IMR-90 (cell line): ENCODE measurements at regions not wholly inside any gene's neighbourhood (a gene's known extent, or its start where the extent isn't known, plus 50 kb on each side); places are given as distances from the start of the nearest gene placed in this dataset.

Experiments
- ATAC-seq: fragments of 200-7000 bp; cut with Tn5 transposase; 2 replicates; pipeline ENCODE4 v1.9.1; 2020; ENCODE audit warnings: low read depth, mild to moderate bottlenecking, moderate library complexity
- BruUV-seq: library from RNA; stranded (reverse); fragments of 400-500 nt; replicated peaks from 2 replicates; lab custom pipeline; 2021; lab: Mats Ljungman, UMichigan
- CTCF ChIA-PET: fragments of 300-600 bp; formaldehyde crosslinking; extraction: SDS; loops from one replicate; lab custom pipeline; 2021; ENCODE audit warnings: antibody characterized with exemption; lab: Yijun Ruan, JAX
- POLR2A ChIA-PET: fragments of 300-600 bp; sonication (Branson Sonifier 250); formaldehyde crosslinking; loops from one replicate; lab custom pipeline; 2022; ENCODE audit warnings: antibody characterized with exemption; ENCODE audit not compliant: unreplicated experiment; lab: Charles Lee
- DNase-seq: peaks from one replicate; pipeline ENCODE4 v3.0.0; 2013
- H2AFZ ChIP-seq: replicated peaks from 2 replicates; pipeline ENCODE3; 2013; ENCODE audit warnings: low read length, mild to moderate bottlenecking; ENCODE audit not compliant: poor library complexity
- H2AK5ac ChIP-seq: 2 replicates; pipeline ENCODE4 v1.6.1; 2013; ENCODE audit warnings: low read depth, low read length, inconsistent platforms
- H2AK9ac ChIP-seq: replicated peaks from 2 replicates; pipeline ENCODE3; 2013; ENCODE audit warnings: mild to moderate bottlenecking, low read depth, low read length, moderate library complexity; ENCODE audit not compliant: poor library complexity
- H2BK120ac ChIP-seq: 2 replicates; pipeline ENCODE4 v1.6.1; 2013; ENCODE audit warnings: low read depth, low read length, inconsistent platforms
- H2BK15ac ChIP-seq: 3 replicates; pipeline ENCODE4 v1.6.1; 2013; ENCODE audit warnings: low read depth, low read length, inconsistent platforms
- H2BK20ac ChIP-seq: 2 replicates; pipeline ENCODE4 v1.6.1; 2013; ENCODE audit warnings: low read depth, mild to moderate bottlenecking, inconsistent platforms, low read length, moderate library complexity
- H2BK5ac ChIP-seq: 2 replicates; pipeline ENCODE4 v1.6.1; 2013; ENCODE audit warnings: mild to moderate bottlenecking, low read depth, low read length, inconsistent platforms; ENCODE audit not compliant: poor library complexity, severe bottlenecking
- H3K14ac ChIP-seq: replicated peaks from 2 replicates; pipeline ENCODE4 v1.6.1; 2013; ENCODE audit warnings: low read depth, low read length, inconsistent platforms
- H3K18ac ChIP-seq: 2 replicates; pipeline ENCODE4 v1.6.1; 2013; ENCODE audit warnings: low read depth, low read length, control low read depth
- H3K23ac ChIP-seq: 2 replicates; pipeline ENCODE4 v1.6.1; 2013; ENCODE audit warnings: low read depth, low read length, inconsistent platforms
- H3K27ac ChIP-seq: 2 replicates; pipeline ENCODE4 v1.5.1; 2013; ENCODE audit warnings: mild to moderate bottlenecking, control low read depth, low read length; ENCODE audit not compliant: insufficient read depth
- H3K27me3 ChIP-seq: 2 replicates; pipeline ENCODE4 v1.6.1; 2013; ENCODE audit warnings: low read length; ENCODE audit not compliant: control insufficient read depth, insufficient read depth
- H3K36me3 ChIP-seq: 2 replicates; pipeline ENCODE4 v1.6.1; 2013; ENCODE audit warnings: low read length, mixed read lengths; ENCODE audit not compliant: control insufficient read depth, insufficient read depth
- H3K4ac ChIP-seq: 2 replicates; pipeline ENCODE4 v1.6.1; 2013; ENCODE audit warnings: low read depth, low read length, inconsistent platforms
- H3K4me1 ChIP-seq: 2 replicates; pipeline ENCODE4 v1.6.1; 2013; ENCODE audit warnings: low read length, mixed read lengths; ENCODE audit not compliant: control insufficient read depth, insufficient read depth
- H3K4me2 ChIP-seq: 2 replicates; pipeline ENCODE4 v1.6.1; 2013; ENCODE audit warnings: low read depth, mild to moderate bottlenecking, control low read depth, low read length, moderate library complexity
- H3K4me3 ChIP-seq: 2 replicates; pipeline ENCODE4 v1.5.1; 2013; ENCODE audit warnings: low read depth, mild to moderate bottlenecking, control low read depth, low read length, moderate library complexity; ENCODE audit not compliant: insufficient read depth
- H3K56ac ChIP-seq: 2 replicates; pipeline ENCODE4 v1.6.1; 2013; ENCODE audit warnings: low read length, inconsistent platforms; ENCODE audit not compliant: insufficient read depth; ENCODE audit errors: extremely low read depth
- H3K79me1 ChIP-seq, 2 experiments: 2 replicates each; pipeline ENCODE4 v1.6.1; 2013; ENCODE audit warnings: low read length in 2 of 2, inconsistent platforms in 1 of 2, low read depth in 1 of 2
- H3K9ac ChIP-seq: 2 replicates; pipeline ENCODE4 v1.6.1; 2013; ENCODE audit warnings: low read depth, low read length, control low read depth
- H3K9me1 ChIP-seq: 2 replicates; pipeline ENCODE4 v1.6.1; 2013; ENCODE audit warnings: low read length, inconsistent platforms; ENCODE audit not compliant: insufficient read depth
- H3K9me3 ChIP-seq: 2 replicates; pipeline ENCODE4 v1.6.1; 2013; ENCODE audit warnings: low read length; ENCODE audit not compliant: control insufficient read depth, insufficient read depth
- H4K20me1 ChIP-seq: 2 replicates; pipeline ENCODE4 v1.6.1; 2013; ENCODE audit warnings: low read length, inconsistent platforms; ENCODE audit not compliant: insufficient read depth
- H4K5ac ChIP-seq: 2 replicates; pipeline ENCODE4 v1.6.1; 2013; ENCODE audit warnings: mild to moderate bottlenecking, low read depth, low read length, control low read depth
- H4K8ac ChIP-seq, 2 experiments: 2 replicates each; pipeline ENCODE4 v1.6.1; 2013; ENCODE audit warnings: low read depth in 2 of 2, low read length in 2 of 2, control low read depth in 1 of 2, inconsistent platforms in 1 of 2
- H4K91ac ChIP-seq: 2 replicates; pipeline ENCODE4 v1.6.1; 2013; ENCODE audit warnings: low read depth, low read length, inconsistent platforms; ENCODE audit not compliant: insufficient read depth
- CEBPB ChIP-seq: IDR thresholded peaks from 2 replicates; pipeline ENCODE4 v1.6.1; 2012; ENCODE audit warnings: low read depth, low read length, improper control_type of control experiment
- CHD1 ChIP-seq: IDR thresholded peaks from 2 replicates; pipeline ENCODE4 v1.6.1; 2012; ENCODE audit warnings: low read depth, low read length, improper control_type of control experiment
- ELK1 ChIP-seq: fragments of 150-350 bp; IDR thresholded peaks from 2 replicates; pipeline ENCODE4 v1.6.1; 2016; ENCODE audit warnings: low read depth, mild to moderate bottlenecking, low read length, moderate library complexity, borderline replicate concordance
- FOS ChIP-seq: fragments of 150-350 bp; IDR thresholded peaks from 2 replicates; pipeline ENCODE4 v1.6.1; 2016; ENCODE audit warnings: low read depth, low read length
- MXI1 ChIP-seq: IDR thresholded peaks from 2 replicates; pipeline ENCODE4 v1.6.1; 2012; ENCODE audit warnings: low read depth, mild to moderate bottlenecking, low read length, moderate library complexity, borderline replicate concordance
- RCOR1 ChIP-seq: IDR thresholded peaks from 2 replicates; pipeline ENCODE4 v1.6.1; 2012; ENCODE audit warnings: mild to moderate bottlenecking, low read length, improper control_type of control experiment; ENCODE audit not compliant: insufficient replicate concordance
- SMC3 ChIP-seq: fragments of 150-350 bp; IDR thresholded peaks from 2 replicates; pipeline ENCODE4 v1.6.1; 2016; ENCODE audit warnings: low read depth, mild to moderate bottlenecking, antibody characterized with exemption, low read length, moderate library complexity
- dilution Hi-C: fragments of 300-500 bp; cut with HindIII; formaldehyde crosslinking; loops from one replicate; pipeline ENCODE4 v1.14.3; 2018; ENCODE audit warnings: low sequenced_read_pairs; ENCODE audit not compliant: unreplicated experiment
- in situ Hi-C: fragments of 300-500 bp; cut with MboI; formaldehyde crosslinking; loops from 3 replicates; pipeline ENCODE4 v1.14.3; 2019; ENCODE audit warnings: low sequenced_read_pairs, inconsistent platforms, mixed read lengths
- intact Hi-C: fragments of 100-400 bp; cut with micrococcal nuclease; formaldehyde crosslinking; loops from 2 replicates; pipeline ENCODE4 v1.10.0; 2022

GRCh38 chr7:85452674-85453073, 265.8 kb upstream of the SEMA3D start:
- Histone ChIP-seq H4K91ac (no peak overlapping the region), H3K4me3 (no peak overlapping the region), H2BK120ac (no peak overlapping the region), H2AFZ (no peak overlapping the region), H2BK20ac (no peak overlapping the region), H2AK9ac (no peak overlapping the region), H3K27ac (no peak overlapping the region), H3K9me3 (no peaks in the 10 kb centered on the region), H3K4me1 (peaks cover 2% of the 10 kb centered on the region; the same call in 1 of the 2 replicates), H3K56ac (no peak overlapping the region), H3K4me2 (no peak overlapping the region), H4K5ac (no peak overlapping the region), H3K4ac (no peak overlapping the region), H4K8ac (no peak overlapping the region), H3K9ac (no peak overlapping the region), H2BK15ac (no peak overlapping the region), H3K79me1 (no peaks in the 10 kb centered on the region), H3K23ac (no peak overlapping the region), H3K36me3 (no peaks in the 10 kb centered on the region), H2BK5ac (no peak overlapping the region), H3K27me3 (no peaks in the 10 kb centered on the region; the same call in 1 of the 2 replicates), H3K18ac (no peak overlapping the region), H4K20me1 (no peaks in the 10 kb centered on the region), H3K14ac (no peak overlapping the region), H3K9me1 (no peaks in the 10 kb centered on the region), H2AK5ac (no peak overlapping the region)
- intact Hi-C loops: no loop called here
- in situ Hi-C loops: no loop called here
- dilution Hi-C loops: no loop called here
- ATAC-seq (no peak), DNase-seq (no peak)
- POLR2A ChIA-PET: no interaction called here
- CTCF ChIA-PET: interaction anchor here (1.7 kb wide), 1 partner anchor 12 kb away, joined by 4 read pairs; no protein-coding TSS in a partner anchor
- no peak for TF ChIP-seq CHD1
- TF ChIP-seq RCOR1: no peak
- TF ChIP-seq FOS: no peak
- no peak for TF ChIP-seq CEBPB
- no peak for TF ChIP-seq MXI1
- TF ChIP-seq ELK1: no peak
- no peak for TF ChIP-seq SMC3
- no TSS peak for BruUV-seq
